Common myeloid progenitor, CD34-positive (primary cell): ENCODE measurements at regions not wholly inside any gene's neighbourhood (a gene's known extent, or its start where the extent isn't known, plus 50 kb on each side); places are given as distances from the start of the nearest gene placed in this dataset.

Source experiments
- CTCF ChIA-PET: fragments of 350-600 bp; sonication (Branson Sonifier 250); formaldehyde crosslinking; loops from one replicate; lab custom pipeline; 2021; ENCODE audit warnings: antibody characterized with exemption; lab: Charles Lee
- POLR2A ChIA-PET: fragments of 350-600 bp; sonication (Branson Sonifier 250); formaldehyde crosslinking; loops from one replicate; lab custom pipeline; 2021; ENCODE audit warnings: antibody characterized with exemption; lab: Charles Lee
- DNase-seq, 3 donors: peaks; one replicate each; pipeline versions ENCODE4 v3.0.0 to v3.0.0-alpha.2; 2013
- H3K27ac ChIP-seq, 2 experiments: 1 replicate in 1 of 2; 2 replicates in 1 of 2; pipeline ENCODE4 v1.7.0; 2013; ENCODE audit warnings: inconsistent platforms in 2 of 2, low read length in 2 of 2, mild to moderate bottlenecking in 2 of 2, low read depth in 1 of 2, moderate library complexity in 1 of 2; ENCODE audit not compliant: severe bottlenecking in 2 of 2, insufficient read depth in 1 of 2, poor library complexity in 1 of 2
- H3K27me3 ChIP-seq, 5 experiments: replicated peaks in 2 of 5; 1 replicate in 3 of 5; 2 replicates in 2 of 5; pipeline versions ENCODE4 v1.6.1 to v1.7.0; 2013; ENCODE audit warnings: low read length in 4 of 5, mild to moderate bottlenecking in 2 of 5, moderate library complexity in 2 of 5, inconsistent platforms in 1 of 5; ENCODE audit not compliant: insufficient read depth in 5 of 5, control insufficient read depth in 4 of 5
- H3K36me3 ChIP-seq, 4 experiments: 1 replicate in 2 of 4; 2 replicates in 2 of 4; pipeline versions ENCODE4 v1.6.1 to v1.7.0; 2013; ENCODE audit warnings: low read length in 3 of 4, control low read depth in 1 of 4, mild to moderate bottlenecking in 1 of 4; ENCODE audit not compliant: control insufficient read depth in 4 of 4, insufficient read depth in 4 of 4
- H3K4me1 ChIP-seq, 4 experiments: 1 replicate in 3 of 4; 2 replicates in 1 of 4; pipeline versions ENCODE4 v1.6.1 to v1.7.1; 2013; ENCODE audit warnings: low read length in 3 of 4, mild to moderate bottlenecking in 3 of 4, control low read depth in 1 of 4, inconsistent platforms in 1 of 4, moderate library complexity in 1 of 4; ENCODE audit not compliant: control insufficient read depth in 4 of 4, insufficient read depth in 4 of 4; ENCODE audit errors: control extremely low read depth in 1 of 4
- H3K4me3 ChIP-seq, 7 experiments: 1 replicate in 4 of 7; 2 replicates in 3 of 7; pipeline versions ENCODE4 v1.5.1 to v1.7.0; 2013; ENCODE audit warnings: mild to moderate bottlenecking in 7 of 7, low read length in 6 of 7, moderate library complexity in 6 of 7, inconsistent platforms in 2 of 7, low read depth in 2 of 7, control low read depth in 1 of 7; ENCODE audit not compliant: insufficient read depth in 4 of 7, control insufficient read depth in 1 of 7; ENCODE audit errors: extremely low read depth in 1 of 7
- H3K9me3 ChIP-seq, 5 experiments: 1 replicate in 4 of 5; 2 replicates in 1 of 5; pipeline versions ENCODE4 v1.6.1 to v1.7.1; 2013; ENCODE audit warnings: low read length in 4 of 5, mild to moderate bottlenecking in 2 of 5, inconsistent platforms in 1 of 5, low read depth in 1 of 5, moderate library complexity in 1 of 5; ENCODE audit not compliant: control insufficient read depth in 4 of 5, insufficient read depth in 2 of 5; ENCODE audit errors: control extremely low read depth in 1 of 5
- WGBS: methylation state at CpG from one replicate; pipeline ENCODE4 v1.1.5; 2013; ENCODE audit not compliant: insufficient coverage; 5-methylcytosine and 5-hydroxymethylcytosine counted together

- H3K9me3 ChIP-seq = no peaks in the 10 kb centered on the region
- no peak overlapping the region for H3K4me3 ChIP-seq
- POLR2A ChIA-PET = no interaction called here
- 87% methylated on average over 3 of the region's 4 CpGs for whole genome bisulfite sequencing
- H3K27me3 ChIP-seq = peaks cover 0 to 33% (median 4%) of the 10 kb centered on the region in 5 experiments
- H3K4me1 ChIP-seq = peaks cover 0 to 13% (median 9%) of the 10 kb centered on the region in 4 experiments
- no peak for DNase-seq
- CTCF ChIA-PET = interaction anchor here (1.2 kb wide), 1 partner anchor 22 kb away, joined by 4 read pairs; no protein-coding TSS in a partner anchor
- no peaks in the 10 kb centered on the region for H3K36me3 ChIP-seq
- H3K27ac ChIP-seq = no peak overlapping the region
Observed at GRCh38 chr1:30104551-30104950, 618.8 kb downstream of the MATN1 start.

GRCh38 chr1:30103708-30104411 lies 619.5 kb downstream of the MATN1 start:
- ChIA-PET POLR2A (no interaction called here), CTCF (interaction anchor here (1.2 kb wide), 1 partner anchor 22 kb away, joined by 4 read pairs; no protein-coding TSS in a partner anchor)
- H3K9me3 ChIP-seq = no peaks in the 10 kb centered on the region
- DNase-seq = no peak
- no peak overlapping the region for H3K27ac ChIP-seq
- no peak overlapping the region for H3K4me3 ChIP-seq
- H3K36me3 ChIP-seq = no peaks in the 10 kb centered on the region
- 56% methylated on average over 8 of the region's 14 CpGs for WGBS
- H3K27me3 ChIP-seq = peaks cover 0 to 33% (median 4%) of the 10 kb centered on the region in 5 experiments
- peaks cover 0 to 10% (median 8%) of the 10 kb centered on the region in 4 experiments for H3K4me1 ChIP-seq

GRCh38 chr1:30102605-30103004 lies 620.8 kb downstream of the MATN1 start:
- CTCF ChIA-PET = no interaction called here
- H3K36me3 ChIP-seq = no peaks in the 10 kb centered on the region
- no peaks in the 10 kb centered on the region for H3K9me3 ChIP-seq
- H3K4me1 ChIP-seq = no peaks in the 10 kb centered on the region
- POLR2A ChIA-PET = no interaction called here
- WGBS = 96% methylated on average over 7 of the region's 7 CpGs
- peaks cover 0 to 26% (median 4%) of the 10 kb centered on the region in 5 experiments for H3K27me3 ChIP-seq
- no peak for DNase-seq
- no peak overlapping the region for H3K27ac ChIP-seq
- H3K4me3 ChIP-seq = no peak overlapping the region

GRCh38 chr1:30101487-30102227 lies 621.7 kb downstream of the MATN1 start:
- CTCF ChIA-PET = no interaction called here
- DNase-seq = no peak
- Histone ChIP-seq H3K4me1 (no peaks in the 10 kb centered on the region), H3K9me3 (no peaks in the 10 kb centered on the region), H3K27ac (no peak overlapping the region), H3K36me3 (no peaks in the 10 kb centered on the region), H3K4me3 (no peak overlapping the region), H3K27me3 (peaks cover 0 to 31% (median 4%) of the 10 kb centered on the region in 5 experiments)
- 82% methylated on average over 6 of the region's 9 CpGs for WGBS
- POLR2A ChIA-PET = no interaction called here

GRCh38 chr1:30101016-30101415 lies 622.4 kb downstream of the MATN1 start:
- peaks cover 0 to 31% (median 3%) of the 10 kb centered on the region in 5 experiments for H3K27me3 ChIP-seq
- no peaks in the 10 kb centered on the region for H3K9me3 ChIP-seq
- no peak overlapping the region for H3K4me3 ChIP-seq
- no peak for DNase-seq
- H3K36me3 ChIP-seq = no peaks in the 10 kb centered on the region
- ChIA-PET POLR2A (no interaction called here), CTCF (no interaction called here)
- WGBS = 73% methylated on average over 2 of the region's 8 CpGs
- no peaks in the 10 kb centered on the region for H3K4me1 ChIP-seq
- no peak overlapping the region for H3K27ac ChIP-seq

GRCh38 chr1:30100524-30100862 lies 622.9 kb downstream of the MATN1 start:
- Histone ChIP-seq H3K4me3 (no peak overlapping the region), H3K27ac (no peak overlapping the region), H3K9me3 (no peaks in the 10 kb centered on the region), H3K36me3 (no peaks in the 10 kb centered on the region), H3K27me3 (peaks cover 0 to 26% (median 0%) of the 10 kb centered on the region in 5 experiments), H3K4me1 (no peaks in the 10 kb centered on the region)
- 93% methylated on average over 3 of the region's 4 CpGs for WGBS
- POLR2A ChIA-PET = no interaction called here
- DNase-seq = no peak
- CTCF ChIA-PET = no interaction called here
